ENCODE measurements at regions not wholly inside any gene's neighbourhood (a gene's known extent, or its start where the extent isn't known, plus 50 kb on each side); places are given as distances from the start of the nearest gene placed in this dataset.

GRCh38 chr11:92671081-92671480 lies 298.4 kb upstream of the MTNR1B start:
- ATAC-seq = no peak

DNA sequence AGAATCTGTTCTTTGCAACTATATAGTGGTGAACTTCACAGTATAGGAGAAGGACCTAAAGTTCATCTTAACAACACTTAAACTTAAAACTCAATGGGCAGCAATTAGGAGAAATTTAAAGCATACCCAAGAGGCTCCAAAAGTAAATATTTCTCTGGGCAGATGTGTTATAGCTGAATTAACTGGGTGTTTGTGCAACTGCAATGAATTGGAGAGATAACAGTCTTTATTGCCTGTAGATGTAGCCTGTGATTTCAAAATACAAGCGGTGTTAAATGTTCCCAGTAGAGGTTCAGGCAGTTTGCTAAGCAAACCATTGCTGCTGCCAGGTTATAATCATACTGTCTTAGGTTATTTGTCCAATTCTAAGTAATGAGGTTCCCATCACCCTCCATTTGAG lies 294.1 kb upstream of the MTNR1B start:
- ATAC-seq = no peak

DNA sequence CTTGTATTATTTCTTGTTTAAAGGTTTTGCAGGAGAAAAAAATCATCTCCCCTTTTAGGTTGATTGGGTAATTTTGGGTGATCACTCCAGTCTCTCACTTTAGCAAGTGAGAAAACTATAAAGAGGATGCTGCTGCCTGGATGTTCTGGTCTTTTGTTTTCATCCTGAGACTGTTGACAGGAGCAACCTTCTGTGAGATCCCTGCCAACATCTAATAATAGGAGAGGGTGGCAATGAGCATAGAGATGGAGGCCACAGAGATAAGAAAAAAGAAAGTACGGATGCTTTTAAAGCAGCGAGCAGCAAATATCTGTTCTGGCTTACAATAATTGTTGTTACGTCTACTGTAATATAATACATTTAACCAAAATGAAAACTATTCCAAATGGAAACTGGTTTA lies 293.6 kb upstream of the MTNR1B start:
- no peak for ATAC-seq

- no peak for ATAC-seq
Measured at GRCh38 chr11:92678008-92678611, 291.3 kb upstream of the MTNR1B start.

DNA sequence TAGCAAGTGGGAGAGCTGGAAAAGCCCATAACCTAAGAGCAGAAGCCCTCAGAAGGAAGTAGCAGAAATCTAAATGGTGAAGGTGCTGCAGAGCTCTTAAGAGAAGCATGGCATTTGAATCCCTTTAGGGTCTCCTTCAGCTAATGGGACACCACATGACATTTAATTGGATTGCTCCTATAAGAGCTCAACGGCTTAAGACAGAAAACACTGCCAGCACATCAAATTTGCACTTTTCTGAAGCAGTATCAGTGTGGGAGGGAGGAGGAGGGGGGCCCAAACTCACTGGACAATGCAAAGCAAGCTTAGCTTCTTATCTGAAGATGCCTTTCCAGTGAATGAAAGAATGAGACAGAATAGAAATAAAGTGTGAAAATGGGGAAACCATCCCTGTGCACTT lies 287.9 kb upstream of the MTNR1B start:
- no peak for ATAC-seq

GRCh38 chr11:92682136-92682535 lies 287.3 kb upstream of the MTNR1B start:
- no peak for ATAC-seq

GRCh38 chr11:92682952-92683351 lies 286.5 kb upstream of the MTNR1B start:
- no peak for ATAC-seq

DNA sequence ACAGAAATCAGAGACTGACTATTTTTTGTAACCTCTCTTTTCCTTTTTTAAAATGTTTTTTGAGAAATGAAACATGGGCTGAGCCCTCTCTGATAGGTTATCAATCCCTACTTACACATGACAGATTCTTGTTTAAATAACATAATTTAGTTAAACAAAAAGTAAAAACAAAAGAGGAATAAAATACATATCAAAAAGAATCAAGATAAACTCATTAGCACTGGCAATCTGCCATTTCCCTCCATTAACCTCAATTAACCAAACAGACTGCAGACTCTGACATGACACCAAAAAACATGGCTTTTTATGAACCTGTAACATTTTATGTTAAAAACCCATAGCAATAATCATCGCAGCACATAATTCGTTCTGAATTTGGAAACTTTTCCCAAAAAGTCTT lies 284.4 kb upstream of the MTNR1B start:
- ATAC-seq = no peak

GRCh38 chr11:92687724-92688123 lies 281.7 kb upstream of the MTNR1B start:
- ATAC-seq = no peak

GRCh38 chr11:92688416-92688815 lies 281.0 kb upstream of the MTNR1B start:
- ATAC-seq = no peak

DNA sequence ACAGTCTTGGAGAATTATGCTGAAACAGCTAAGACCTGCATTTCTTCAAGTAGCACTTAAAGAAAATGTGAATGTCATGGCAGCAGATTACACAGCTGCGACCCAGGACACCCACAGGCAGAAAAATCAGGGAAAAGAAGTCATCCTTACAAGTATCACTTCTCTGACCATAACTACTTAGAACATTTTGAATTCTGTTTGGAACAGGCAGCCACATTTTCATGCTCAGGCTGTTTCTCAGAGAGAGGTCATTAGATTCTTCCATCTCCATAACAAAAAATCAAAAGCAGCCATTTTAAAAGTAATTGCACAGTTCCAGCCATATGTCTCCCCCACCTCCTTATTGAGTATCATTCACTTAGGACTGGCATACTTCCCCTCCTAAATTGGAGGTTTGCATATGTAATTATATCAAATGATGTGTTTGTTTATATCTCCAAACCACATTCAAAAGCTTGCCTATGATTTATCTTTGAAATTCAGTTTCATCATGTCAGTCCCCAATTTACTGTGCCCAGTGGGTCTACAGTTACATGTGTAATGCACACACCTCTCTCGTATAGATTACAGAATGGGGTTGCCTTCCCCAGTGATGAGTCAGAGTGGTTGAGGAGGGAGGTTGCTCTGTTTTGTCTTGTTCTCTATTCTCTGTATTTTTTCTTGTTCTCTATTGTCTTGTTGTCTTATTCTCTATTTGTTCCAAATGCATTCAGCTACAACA lies 276.5 kb upstream of the MTNR1B start:
- no peak for ATAC-seq

- ATAC-seq = no peak
Measured at GRCh38 chr11:92696076-92696475, 273.4 kb upstream of the MTNR1B start.

DNA sequence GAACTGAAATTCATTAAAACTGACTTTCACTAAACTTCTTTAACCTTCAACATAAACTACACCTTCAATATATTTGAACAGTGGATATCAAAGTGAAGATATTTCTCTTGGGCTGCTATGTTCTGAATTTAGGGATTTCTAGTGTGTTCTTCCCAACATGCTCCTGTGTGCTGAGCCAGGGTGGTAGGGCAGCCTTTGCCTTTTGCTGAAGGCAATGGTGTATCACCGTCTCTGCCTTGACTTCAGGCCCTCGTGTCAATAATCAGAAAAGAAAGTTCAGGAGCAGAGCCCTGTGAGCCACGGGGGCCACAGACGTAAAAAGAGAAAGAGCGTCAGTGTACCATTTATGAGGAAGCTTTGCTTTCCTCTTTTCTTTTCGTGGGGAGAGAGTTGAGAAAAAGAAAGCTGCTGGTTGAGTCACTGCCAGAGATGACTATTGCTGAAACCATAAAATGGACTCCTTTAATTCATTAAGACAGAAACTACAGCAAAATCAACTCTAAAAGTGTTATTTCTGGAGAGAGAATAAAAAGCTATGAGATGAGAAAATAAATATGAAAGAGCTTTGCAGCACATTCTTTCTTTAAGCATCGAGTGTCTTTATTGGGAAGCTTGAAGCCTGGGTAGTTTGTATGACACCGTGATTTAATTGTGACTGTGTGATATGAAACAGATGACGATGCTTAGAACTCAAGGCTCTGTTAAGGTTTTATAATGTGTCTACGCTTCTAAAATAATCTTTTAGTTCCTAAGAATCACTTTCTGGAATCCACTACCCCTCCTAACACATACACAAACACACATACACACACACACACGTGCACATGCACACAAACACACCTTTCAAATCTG lies 271.8 kb upstream of the MTNR1B start:
- ATAC-seq = no peak

- no peak for ATAC-seq
Measured at GRCh38 chr11:92698742-92699141, 270.7 kb upstream of the MTNR1B start.

GRCh38 chr11:92702037-92702804 lies 267.2 kb upstream of the MTNR1B start:
- ATAC-seq = no peak

- ATAC-seq = no peak
Measured at GRCh38 chr11:92702805-92703448, 266.5 kb upstream of the MTNR1B start.

GRCh38 chr11:92703449-92703830 lies 266.0 kb upstream of the MTNR1B start:
- no peak for ATAC-seq

DNA sequence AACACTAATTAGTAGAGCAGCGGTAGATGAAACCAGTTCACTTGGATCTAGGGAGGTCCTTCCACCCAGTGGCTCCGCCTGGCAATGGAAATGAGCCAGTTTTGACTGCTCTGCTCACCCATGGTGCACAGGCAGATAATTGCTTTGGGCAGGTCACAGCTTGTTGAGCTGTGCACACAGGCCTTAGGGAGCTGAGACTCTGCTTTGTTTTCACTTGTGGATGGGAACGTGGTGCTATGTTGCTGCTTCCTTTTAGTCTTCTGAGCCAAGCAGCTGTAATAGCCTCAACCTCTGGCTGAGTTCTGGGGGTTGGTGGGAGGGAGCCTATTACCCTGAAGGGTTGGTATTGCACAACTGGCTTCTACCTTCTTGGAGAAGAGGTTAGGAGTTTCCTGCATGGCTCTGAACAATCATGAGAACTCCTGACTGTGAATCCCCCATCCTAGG lies 262.3 kb upstream of the MTNR1B start:
- ATAC-seq = peak; percentile 98

- no peak for ATAC-seq
Measured at GRCh38 chr11:92707665-92708064, 261.8 kb upstream of the MTNR1B start.

GRCh38 chr11:92709329-92709728 lies 260.1 kb upstream of the MTNR1B start:
- ATAC-seq = no peak

DNA sequence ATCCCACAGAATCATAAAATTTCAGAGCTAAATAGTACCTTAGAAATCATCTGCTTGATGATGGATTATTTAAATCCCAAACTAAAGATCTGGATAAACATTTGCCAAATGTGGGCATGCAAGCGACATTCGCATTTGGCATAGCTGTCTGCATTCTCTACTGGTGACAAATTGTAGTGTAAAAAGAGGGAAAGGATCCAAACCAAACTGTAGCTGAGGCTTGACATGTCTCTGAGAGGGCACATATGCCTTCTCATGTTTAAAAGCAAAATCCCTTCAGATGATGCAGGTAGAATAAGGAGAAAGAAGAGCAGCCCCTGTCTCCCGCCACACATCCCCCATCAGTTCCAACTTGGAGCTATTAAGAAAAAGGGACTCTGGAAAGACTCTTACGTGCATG lies 257.5 kb upstream of the MTNR1B start:
- no peak for ATAC-seq

DNA sequence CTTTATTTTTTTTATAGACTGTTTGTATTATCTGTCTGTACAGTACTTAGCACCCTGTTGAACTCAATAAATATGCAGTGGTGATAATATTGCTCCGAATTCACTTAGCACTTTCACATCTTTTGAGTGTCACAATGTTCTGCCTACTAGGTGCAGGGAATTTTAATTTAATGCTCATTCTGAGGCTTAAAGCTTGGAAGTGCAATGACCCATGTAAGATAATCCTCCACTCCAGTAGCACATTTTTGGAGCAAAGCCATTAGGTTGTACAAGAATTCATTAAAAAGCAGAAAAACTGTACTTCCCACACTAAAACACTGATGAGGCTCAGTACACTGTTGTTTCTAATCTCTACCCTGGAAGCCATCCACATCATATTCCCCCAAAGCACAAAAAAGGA lies 255.3 kb upstream of the MTNR1B start:
- no peak for ATAC-seq
